ENCODE measurements at regions not wholly inside any gene's neighbourhood (a gene's known extent, or its start where the extent isn't known, plus 50 kb on each side); places are given as distances from the start of the nearest gene placed in this dataset.
"Not testable (repeated sequence)": the region's sequence is repeated elsewhere in the genome, so short reads cannot be mapped to it uniquely, and the experiment has no call there.

- FAIRE-seq, result no peak
- no peak for DNase-seq (ENCODE audit: insufficient read length, low spot score)
Measured at GRCh38 chr6:66605971-66606370, 898.9 kb upstream of the EYS start.

GRCh38 chr6:66605011-66605410, 898.0 kb upstream of the EYS start:
- DNase-seq (ENCODE audit: insufficient read length, low spot score) (no peak), FAIRE-seq (no peak)

GRCh38 chr6:66599541-66599940, 892.5 kb upstream of the EYS start:
- FAIRE-seq, result no peak
- DNase-seq (ENCODE audit: insufficient read length, low spot score), result no peak

- DNase-seq (ENCODE audit: insufficient read length, low spot score) (no peak), FAIRE-seq (no peak)
Measured at GRCh38 chr6:66578362-66578761, 871.3 kb upstream of the EYS start.

- DNase-seq (ENCODE audit: insufficient read length, low spot score), result no peak
- no peak for FAIRE-seq
Measured at GRCh38 chr6:66568271-66568670, 861.2 kb upstream of the EYS start.

- DNase-seq (ENCODE audit: insufficient read length, low spot score), result no peak
- no peak for FAIRE-seq
Measured at GRCh38 chr6:66561479-66561878, 854.5 kb upstream of the EYS start.

GRCh38 chr6:66558189-66558588, 851.2 kb upstream of the EYS start:
- DNase-seq (ENCODE audit: insufficient read length, low spot score), result no peak
- FAIRE-seq, result no peak

- DNase-seq (ENCODE audit: insufficient read length, low spot score) (no peak), FAIRE-seq (no peak)
Measured at GRCh38 chr6:66556936-66557335, 849.9 kb upstream of the EYS start.

GRCh38 chr6:66555082-66555481, 848.1 kb upstream of the EYS start:
- DNase-seq (ENCODE audit: insufficient read length, low spot score), result no peak
- no peak for FAIRE-seq

- FAIRE-seq (no peak), DNase-seq (ENCODE audit: insufficient read length, low spot score) (no peak)
Measured at GRCh38 chr6:66553441-66553840, 846.4 kb upstream of the EYS start.

- FAIRE-seq, result no peak
Measured at GRCh38 chr6:66538551-66539135, 831.6 kb upstream of the EYS start.

GRCh38 chr6:66533921-66534404, 826.9 kb upstream of the EYS start:
- FAIRE-seq (no peak), DNase-seq (ENCODE audit: insufficient read length, low spot score) (no peak)

More at GRCh38 chr6:66538551-66539135, 831.6 kb upstream of the EYS start:
- DNase-seq (ENCODE audit: insufficient read length, low spot score), result no peak

GRCh38 chr6:66526061-66526460, 819.0 kb upstream of the EYS start:
- DNase-seq (ENCODE audit: insufficient read length, low spot score) (no peak), FAIRE-seq (no peak)

- DNase-seq (ENCODE audit: insufficient read length, low spot score) (no peak), FAIRE-seq (no peak)
Measured at GRCh38 chr6:66522864-66523263, 815.8 kb upstream of the EYS start.

- DNase-seq (ENCODE audit: insufficient read length, low spot score), result no peak
- no peak for FAIRE-seq
Measured at GRCh38 chr6:66516377-66516776, 809.4 kb upstream of the EYS start.

- FAIRE-seq (no peak), DNase-seq (ENCODE audit: insufficient read length, low spot score) (no peak)
Measured at GRCh38 chr6:66508433-66508832, 801.4 kb upstream of the EYS start.

GRCh38 chr6:66499851-66500250, 792.8 kb upstream of the EYS start:
- FAIRE-seq (no peak), DNase-seq (ENCODE audit: insufficient read length, low spot score) (no peak)

- DNase-seq (ENCODE audit: insufficient read length, low spot score), result no peak
- no peak for FAIRE-seq
Measured at GRCh38 chr6:66496659-66497058, 789.6 kb upstream of the EYS start.

- not testable (repeated sequence) for FAIRE-seq; DNase-seq (ENCODE audit: insufficient read length, low spot score)
Measured at GRCh38 chr6:66494643-66495042, 787.6 kb upstream of the EYS start.

GRCh38 chr6:66489269-66489987, 782.4 kb upstream of the EYS start:
- FAIRE-seq, result no peak
- DNase-seq (ENCODE audit: insufficient read length, low spot score), result no peak

GRCh38 chr6:66481216-66481615, 774.2 kb upstream of the EYS start:
- FAIRE-seq, result no peak
- DNase-seq (ENCODE audit: insufficient read length, low spot score), result no peak

GRCh38 chr6:66478705-66479104, 771.7 kb upstream of the EYS start:
- no peak for FAIRE-seq
- no peak for DNase-seq (ENCODE audit: insufficient read length, low spot score)
